Small intestine (tissue), 7 donors: ENCODE measurements at regions not wholly inside any gene's neighbourhood (a gene's known extent, or its start where the extent isn't known, plus 50 kb on each side); places are given as distances from the start of the nearest gene placed in this dataset.

Experiments
- DNase-seq, 2 donors: peaks; one replicate each; pipeline versions ENCODE4 v3.0.0 to v3.0.0-alpha.2; 2013
- FAIRE-seq: peaks from 2 replicates; lab custom pipeline; 2012; peaks lifted over from hg19 to GRCh38; lab: Jason Lieb, UNC
- H3K27ac ChIP-seq, 3 donors: one replicate each; pipeline ENCODE4 v1.5.1; 2013; ENCODE audit warnings: low read length in 2 of 3, mild to moderate bottlenecking in 2 of 3, control low read depth in 1 of 3, inconsistent platforms in 1 of 3, low read depth in 1 of 3, moderate library complexity in 1 of 3
- H3K27me3 ChIP-seq, 3 donors: one replicate each; pipeline ENCODE4 v1.6.1; 2013; ENCODE audit warnings: low read length in 3 of 3, inconsistent platforms in 1 of 3; ENCODE audit not compliant: control insufficient read depth in 3 of 3, insufficient read depth in 3 of 3
- H3K36me3 ChIP-seq, 3 donors: one replicate each; pipeline ENCODE4 v1.6.1; 2013; ENCODE audit warnings: low read length in 3 of 3, inconsistent platforms in 1 of 3, low read depth in 1 of 3, mild to moderate bottlenecking in 1 of 3, moderate library complexity in 1 of 3; ENCODE audit not compliant: control insufficient read depth in 3 of 3, insufficient read depth in 2 of 3
- H3K4me1 ChIP-seq, 3 donors: one replicate each; pipeline ENCODE4 v1.6.1; 2013; ENCODE audit warnings: low read length in 2 of 3, inconsistent platforms in 1 of 3, low read depth in 1 of 3, mild to moderate bottlenecking in 1 of 3, moderate library complexity in 1 of 3; ENCODE audit not compliant: control insufficient read depth in 3 of 3, insufficient read depth in 2 of 3
- H3K4me3 ChIP-seq, 3 donors: one replicate each; pipeline ENCODE4 v1.5.1; 2013; ENCODE audit warnings: low read length in 3 of 3, control low read depth in 1 of 3, inconsistent platforms in 1 of 3, low read depth in 1 of 3, mild to moderate bottlenecking in 1 of 3, moderate library complexity in 1 of 3
- H3K9me3 ChIP-seq, 2 donors: one replicate each; pipeline ENCODE4 v1.6.1; 2013; ENCODE audit warnings: low read depth in 1 of 2, low read length in 1 of 2; ENCODE audit not compliant: control insufficient read depth in 2 of 2, insufficient read depth in 1 of 2
- WGBS, 3 donors: extraction: QIAGEN DNeasy Blood & Tissue Kit; methylation state at CpG; one replicate each; pipeline ENCODE4 v1.1.7; 2013; 5-methylcytosine and 5-hydroxymethylcytosine counted together
- donor health status: healthy with polysubstance abuse.
- donor health status: control.
- donor health status: control.
- donor health status: Bipolar disorder and iron deficiency.
- donor health status: healthy.

- no peaks in the 10 kb centered on the region for H3K9me3 ChIP-seq
- no peak overlapping the region for H3K27ac ChIP-seq
- WGBS, 3 donors: 43 to 47% (median 45%) methylated on average over 5 of the region's 5 CpGs
- no peak for DNase-seq
- H3K27me3 ChIP-seq: peaks cover 0 to 5% (median 3%) of the 10 kb centered on the region in 3 donors
- no peak overlapping the region for H3K4me3 ChIP-seq
- no peaks in the 10 kb centered on the region for H3K36me3 ChIP-seq
- no peaks in the 10 kb centered on the region for H3K4me1 ChIP-seq
- FAIRE-seq: no peak
Measured at GRCh38 chr20:6864740-6865139, 97.3 kb downstream of the BMP2 start.

- 38 to 45% (median 44%) methylated on average over 3 of the region's 3 CpGs for WGBS, 3 donors
- Histone ChIP-seq H3K27ac (no peak overlapping the region), H3K9me3 (no peaks in the 10 kb centered on the region), H3K27me3 (peaks cover 0 to 5% (median 3%) of the 10 kb centered on the region in 3 donors), H3K36me3 (no peaks in the 10 kb centered on the region), H3K4me1 (no peaks in the 10 kb centered on the region), H3K4me3 (no peak overlapping the region)
- DNase-seq (no peak), FAIRE-seq (no peak)
Measured at GRCh38 chr20:6866741-6867140, 99.3 kb downstream of the BMP2 start.

- DNase-seq (no peak), FAIRE-seq (no peak)
- WGBS, 3 donors: 60 to 71% (median 68%) methylated on average over 7 of the region's 7 CpGs
- no peaks in the 10 kb centered on the region for H3K4me1 ChIP-seq
- H3K36me3 ChIP-seq: no peaks in the 10 kb centered on the region
- no peaks in the 10 kb centered on the region for H3K9me3 ChIP-seq
- peaks cover 0 to 3% (median 2%) of the 10 kb centered on the region in 3 donors for H3K27me3 ChIP-seq
- H3K4me3 ChIP-seq: no peak overlapping the region
- no peak overlapping the region for H3K27ac ChIP-seq
Measured at GRCh38 chr20:6868861-6869260, 101.4 kb downstream of the BMP2 start.

- 60 to 74% (median 66%) methylated on average over 5 of the region's 5 CpGs for WGBS, 3 donors
- Histone ChIP-seq H3K4me3 (no peak overlapping the region), H3K27me3 (no peaks in the 10 kb centered on the region), H3K27ac (no peak overlapping the region), H3K36me3 (no peaks in the 10 kb centered on the region), H3K4me1 (no peaks in the 10 kb centered on the region), H3K9me3 (no peaks in the 10 kb centered on the region)
- no peak for FAIRE-seq
- no peak for DNase-seq
Measured at GRCh38 chr20:6870559-6870958, 103.1 kb downstream of the BMP2 start.

- Histone ChIP-seq H3K27ac (no peak overlapping the region), H3K36me3 (no peaks in the 10 kb centered on the region), H3K4me3 (no peak overlapping the region), H3K27me3 (no peaks in the 10 kb centered on the region), H3K4me1 (no peaks in the 10 kb centered on the region), H3K9me3 (no peaks in the 10 kb centered on the region)
- DNase-seq (no peak), FAIRE-seq (no peak)
- 7 to 45% (median 17%) methylated on average over 1 of the region's 1 CpG for WGBS, 3 donors
Measured at GRCh38 chr20:6877633-6878032, 110.1 kb downstream of the BMP2 start.

- H3K4me1 ChIP-seq: no peaks in the 10 kb centered on the region
- H3K27me3 ChIP-seq: no peaks in the 10 kb centered on the region
- no peaks in the 10 kb centered on the region for H3K9me3 ChIP-seq
- H3K36me3 ChIP-seq: no peaks in the 10 kb centered on the region
- 75 to 83% (median 80%) methylated on average over 4 of the region's 4 CpGs for WGBS, 3 donors
- no peak for DNase-seq
- no peak for FAIRE-seq
- no peak overlapping the region for H3K4me3 ChIP-seq
- no peak overlapping the region for H3K27ac ChIP-seq
Measured at GRCh38 chr20:6882561-6883291, 115.2 kb downstream of the BMP2 start.

GRCh38 chr20:6884114-6884513, 116.6 kb downstream of the BMP2 start:
- H3K27ac ChIP-seq: no peak overlapping the region
- DNase-seq: no peak
- no peaks in the 10 kb centered on the region for H3K27me3 ChIP-seq
- FAIRE-seq: no peak
- H3K4me3 ChIP-seq: no peak overlapping the region
- WGBS, 3 donors: 40 to 59% (median 59%) methylated on average over 1 of the region's 1 CpG
- no peaks in the 10 kb centered on the region for H3K4me1 ChIP-seq
- no peaks in the 10 kb centered on the region for H3K9me3 ChIP-seq
- no peaks in the 10 kb centered on the region for H3K36me3 ChIP-seq

GRCh38 chr20:6886065-6886729, 118.7 kb downstream of the BMP2 start:
- FAIRE-seq: no peak

More at GRCh38 chr20:6886065-6886729, 118.7 kb downstream of the BMP2 start:
- H3K27ac ChIP-seq: no peak overlapping the region
- H3K27me3 ChIP-seq: no peaks in the 10 kb centered on the region
- no peaks in the 10 kb centered on the region for H3K36me3 ChIP-seq
- H3K9me3 ChIP-seq: no peaks in the 10 kb centered on the region
- no peak overlapping the region for H3K4me3 ChIP-seq
- H3K4me1 ChIP-seq: no peaks in the 10 kb centered on the region
- 68 to 73% (median 71%) methylated on average over 8 of the region's 8 CpGs for WGBS, 3 donors
- no peak for DNase-seq
